Muscle of arm (tissue), 1 donor: ENCODE measurements at regions not wholly inside any gene's neighbourhood (a gene's known extent, or its start where the extent isn't known, plus 50 kb on each side); places are given as distances from the start of the nearest gene placed in this dataset.
"Not testable (repeated sequence)": the region's sequence is repeated elsewhere in the genome, so short reads cannot be mapped to it uniquely, and the experiment has no call there.

ENCODE experiments used
- DNase-seq: peaks from one replicate; pipeline ENCODE4 v3.0.0-alpha.2; 2013

GRCh38 chr9:96131825-96132224, 170.2 kb downstream of the HSD17B3 start:
- no peak for DNase-seq

- DNase-seq = no peak
Observed at GRCh38 chr9:96130970-96131369, 171.0 kb downstream of the HSD17B3 start.

DNA sequence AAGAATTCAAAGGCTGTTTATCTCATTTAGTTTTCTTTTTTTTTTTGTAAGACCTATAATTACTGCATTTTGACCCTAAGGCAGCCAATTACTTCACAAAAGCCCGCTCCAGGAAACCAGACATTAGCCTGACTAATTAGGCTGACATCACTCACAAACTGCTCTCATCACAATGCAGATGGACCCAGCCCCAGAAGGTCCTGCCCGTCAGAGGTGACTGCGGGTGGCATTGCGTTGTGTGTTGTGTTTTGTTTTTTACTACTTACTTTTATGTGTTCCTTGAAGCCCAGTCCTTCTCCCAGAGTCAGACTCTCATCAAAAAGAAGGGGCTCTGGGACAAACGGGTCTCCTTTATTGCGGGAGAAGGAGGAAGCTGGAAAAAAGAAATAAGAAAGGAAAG, 172.2 kb downstream of the HSD17B3 start:
- DNase-seq = no peak

DNA sequence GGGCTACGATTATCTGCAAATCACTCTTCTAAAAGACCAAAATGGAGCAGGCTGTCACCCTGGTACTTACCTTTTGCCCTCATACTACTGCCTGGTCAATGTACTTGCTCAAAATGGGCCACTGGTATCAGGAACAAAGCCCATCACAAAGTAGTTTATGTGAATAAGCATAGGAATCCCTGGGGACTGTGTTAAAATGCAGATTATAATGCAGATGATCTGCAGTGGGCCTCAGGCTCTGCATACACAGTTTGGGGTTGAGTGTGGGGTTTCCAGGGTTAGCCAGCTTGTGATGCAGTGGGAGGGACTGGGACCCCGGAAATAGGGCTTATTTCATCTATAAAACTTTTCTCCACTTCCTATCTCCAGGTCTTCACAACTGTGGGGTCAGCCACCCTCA, 173.1 kb downstream of the HSD17B3 start:
- DNase-seq = no peak

- DNase-seq = no peak
Observed at GRCh38 chr9:96126321-96126881, 175.6 kb downstream of the HSD17B3 start.

DNA sequence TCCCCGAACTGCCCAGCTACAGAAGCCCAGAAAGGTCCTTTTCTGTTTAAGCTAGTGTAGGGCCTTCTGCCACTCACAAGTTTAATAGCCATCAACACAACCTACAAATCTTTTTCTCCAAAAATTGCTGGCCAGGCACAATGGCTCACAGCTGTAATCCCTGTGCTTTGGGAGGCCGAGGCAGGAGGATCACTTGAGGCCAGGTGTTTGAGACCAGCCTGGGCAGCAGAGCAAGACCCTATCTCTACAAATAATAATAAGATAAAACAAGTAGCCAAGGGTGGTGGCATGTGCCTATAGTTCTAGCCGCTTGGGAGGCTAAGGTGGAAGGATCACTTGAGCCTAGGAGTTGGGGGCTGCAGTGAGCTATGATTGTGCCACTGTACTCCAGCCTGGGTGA, 176.4 kb downstream of the HSD17B3 start:
- no peak for DNase-seq

DNA sequence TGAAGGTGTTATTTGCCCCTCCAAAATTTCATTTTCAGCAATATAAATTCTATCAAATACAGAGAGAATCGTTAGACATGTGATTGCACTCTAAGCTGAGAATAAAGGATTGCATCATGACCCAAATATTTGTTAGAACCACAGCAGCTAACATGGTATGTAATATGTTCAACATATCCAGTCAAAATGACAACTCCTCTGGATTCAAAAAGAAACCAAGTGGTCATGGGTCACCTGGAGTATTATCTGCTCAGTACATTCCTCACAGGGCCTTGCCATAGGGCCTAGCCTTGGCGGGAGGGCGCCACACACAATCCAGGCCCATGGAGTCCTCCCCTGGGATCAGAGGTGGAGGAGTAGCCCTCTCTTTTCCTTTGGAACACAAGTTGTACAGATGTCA, 179.2 kb downstream of the HSD17B3 start:
- DNase-seq = no peak

DNA sequence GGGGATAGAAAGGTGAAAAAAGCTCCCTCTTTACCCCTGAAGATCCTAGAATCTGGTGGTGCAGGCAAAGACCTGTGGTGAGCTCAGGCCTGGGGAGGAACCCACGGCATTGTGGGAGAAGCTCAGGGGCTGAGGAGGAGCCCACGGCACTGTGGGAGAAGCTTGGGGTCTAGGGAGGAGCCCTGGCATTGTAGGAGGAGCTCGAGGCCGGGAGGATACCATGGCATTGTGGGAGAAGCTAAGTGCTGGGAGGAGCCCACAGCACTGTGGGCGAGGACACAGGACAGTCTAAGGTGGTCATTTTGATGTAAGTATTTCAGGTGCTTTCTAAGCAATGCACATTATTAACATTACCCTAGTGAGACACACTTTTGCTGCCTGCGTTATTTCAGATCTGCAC, 179.7 kb downstream of the HSD17B3 start:
- DNase-seq = no peak

- no peak for DNase-seq
Observed at GRCh38 chr9:96121136-96121535, 180.8 kb downstream of the HSD17B3 start.

- DNase-seq = no peak
Observed at GRCh38 chr9:96117398-96118080, 184.4 kb downstream of the HSD17B3 start.

GRCh38 chr9:96116275-96117064, 185.5 kb downstream of the HSD17B3 start:
- no peak for DNase-seq

DNA sequence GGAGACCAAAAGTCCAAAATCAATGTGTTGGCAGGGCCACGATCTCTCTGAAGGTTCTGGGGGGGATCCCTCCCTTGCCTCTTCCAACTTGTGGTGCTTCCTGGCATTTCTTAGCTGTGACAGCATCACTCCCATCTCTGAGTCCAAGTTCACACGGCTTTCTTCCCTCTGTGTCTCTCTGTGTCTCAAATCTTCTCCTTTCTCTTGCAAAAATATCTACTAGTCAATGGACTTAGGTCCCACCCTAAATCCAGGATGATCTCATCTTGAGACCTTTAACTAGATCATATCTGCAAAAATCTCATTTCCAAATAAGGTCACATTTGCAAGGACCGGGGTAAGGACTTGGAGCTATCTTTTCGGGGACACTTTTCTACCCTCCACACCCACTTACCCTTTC, 186.1 kb downstream of the HSD17B3 start:
- no peak for DNase-seq

GRCh38 chr9:96113032-96113431, 188.9 kb downstream of the HSD17B3 start:
- no peak for DNase-seq

- DNase-seq = no peak
Observed at GRCh38 chr9:96109680-96110351, 192.2 kb downstream of the HSD17B3 start.

- no peak for DNase-seq
Observed at GRCh38 chr9:96108691-96109380, 193.1 kb downstream of the HSD17B3 start.

GRCh38 chr9:96107436-96107835, 194.5 kb downstream of the HSD17B3 start:
- DNase-seq = no peak

DNA sequence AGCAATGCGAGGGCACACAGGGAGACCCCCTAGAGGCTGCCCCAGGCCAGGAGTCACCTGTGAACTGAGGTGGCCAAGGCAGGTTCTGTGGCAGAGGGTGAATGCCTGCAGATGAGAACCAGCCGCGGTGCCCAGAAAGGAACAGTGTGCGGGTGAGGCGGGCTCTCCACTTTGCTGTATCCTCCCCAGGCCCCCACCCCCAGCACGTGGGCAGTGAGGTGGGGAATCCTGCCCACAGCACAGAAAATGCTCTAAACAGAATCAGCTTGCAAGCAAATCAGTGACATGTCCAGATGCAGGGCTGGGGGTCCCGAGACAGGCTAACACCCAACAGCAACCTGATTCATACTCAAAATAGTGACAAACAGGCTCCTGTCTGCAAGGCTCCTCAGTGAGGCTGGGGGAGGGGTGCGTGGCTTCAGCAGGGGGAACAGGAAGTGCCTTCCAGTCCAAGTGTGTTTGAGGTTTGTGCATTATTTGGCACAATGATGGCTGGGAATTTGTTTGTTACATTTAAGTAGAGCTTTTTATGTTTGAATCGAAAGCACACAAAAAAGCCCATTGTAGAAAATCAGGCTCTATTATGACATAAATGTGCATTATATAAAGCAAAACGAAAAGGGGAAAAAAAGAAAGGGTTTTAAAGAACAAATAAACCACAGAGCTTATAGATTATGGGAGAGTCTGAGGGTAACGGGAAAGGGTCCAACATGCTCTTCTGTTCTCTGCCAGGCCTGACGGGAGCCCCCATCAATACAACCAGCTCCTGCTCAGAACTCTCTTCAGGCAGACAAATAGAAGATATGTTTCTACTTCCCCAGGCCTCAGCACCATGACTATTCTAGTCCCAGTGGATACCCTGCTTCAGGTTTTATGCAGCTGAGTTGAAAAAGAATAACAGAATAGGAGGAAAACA, 201.3 kb downstream of the HSD17B3 start:
- no peak for DNase-seq

DNA sequence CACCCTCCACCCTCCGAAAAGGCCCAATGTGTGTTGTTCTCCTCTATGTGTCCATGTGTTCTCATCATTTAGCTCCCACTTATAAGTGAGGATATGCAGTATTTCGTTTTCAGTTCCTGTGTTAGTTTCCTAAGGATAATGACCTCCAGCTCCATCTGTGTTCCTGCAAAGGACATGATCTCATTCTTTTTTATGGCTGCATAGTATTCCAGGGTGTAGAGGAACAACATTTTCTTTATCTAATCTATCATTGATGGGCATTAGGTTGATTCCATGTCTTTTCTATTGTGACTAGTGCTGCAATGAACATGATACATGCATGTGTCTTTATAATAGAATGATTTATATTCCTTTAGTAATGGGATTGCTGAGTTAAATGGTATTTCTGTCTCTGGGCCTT, 211.3 kb downstream of the HSD17B3 start:
- not testable (repeated sequence) for DNase-seq

DNA sequence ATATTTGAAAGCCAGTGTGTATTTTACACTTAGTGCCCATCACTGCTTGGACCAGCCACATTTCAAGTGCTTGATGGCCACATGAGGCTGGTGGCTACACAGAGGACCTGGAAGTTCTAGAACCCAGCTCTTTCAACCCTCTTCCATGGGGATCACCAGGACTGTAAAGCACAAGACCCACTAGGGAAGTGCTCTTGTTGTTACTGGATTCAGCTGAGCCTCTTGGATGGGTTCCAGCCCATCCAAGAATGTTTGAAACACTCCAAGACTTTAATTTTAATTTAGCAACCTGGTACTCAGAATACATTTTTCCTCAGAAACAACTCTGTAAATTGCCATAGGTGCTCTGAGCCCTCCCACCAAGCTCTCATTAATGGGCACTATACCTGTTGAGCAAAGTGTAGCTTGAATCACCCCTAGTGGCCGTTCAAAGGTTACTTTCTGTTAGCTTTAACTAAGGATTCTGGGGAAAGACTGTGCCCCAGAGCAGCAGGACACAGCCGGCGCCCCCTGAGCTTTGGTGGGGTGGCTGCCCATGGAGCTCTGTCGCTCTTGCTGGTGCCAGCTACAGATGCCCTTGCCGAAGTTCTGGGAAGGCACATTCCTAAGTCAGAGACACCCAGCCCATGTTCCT, 212.4 kb downstream of the HSD17B3 start:
- no peak for DNase-seq

GRCh38 chr9:96088510-96088909, 213.0 kb downstream of the ERCC6L2 start:
- no peak for DNase-seq
